ENCODE measurements at regions not wholly inside any gene's neighbourhood (a gene's known extent, or its start where the extent isn't known, plus 50 kb on each side); places are given as distances from the start of the nearest gene placed in this dataset.

DNA sequence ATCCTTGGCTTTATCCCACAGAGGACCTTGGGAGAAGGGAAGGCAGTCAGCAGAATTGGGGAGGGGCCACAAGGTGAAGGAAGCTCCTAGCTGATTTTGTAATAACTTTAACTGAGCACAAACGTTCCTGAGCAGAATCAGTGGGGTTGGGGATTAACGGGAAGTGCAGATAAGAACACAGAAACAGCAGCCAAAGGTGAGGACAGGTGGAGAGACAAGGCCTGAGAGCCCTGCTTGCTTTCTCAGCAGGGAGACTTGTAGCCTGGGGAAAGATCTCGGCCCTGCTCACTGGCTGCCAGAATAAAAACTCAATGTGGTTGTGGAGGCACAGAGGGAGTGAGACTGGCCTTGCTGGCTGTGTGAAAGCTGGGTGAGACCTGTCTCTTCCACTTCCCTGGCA lies 265.2 kb upstream of the FAT3 start:
- POLR2A ChIA-PET = no interaction called here
- dilution Hi-C loops (cut with MboI; ENCODE audit: extremely low pct_ligation_motif_present, low sequenced_read_pairs) (no loop called here), intact Hi-C loops (cut with micrococcal nuclease) (no loop called here)
- H3K36me3 ChIP-seq (ENCODE audit: control insufficient read depth in 2 of 2, extremely low read depth in 1 of 2, insufficient read depth in 2 of 2, low read length in 2 of 2) = no peaks in the 10 kb centered on the region
- H3K9me1 ChIP-seq (replicated peaks; ENCODE audit: control insufficient read depth, extremely low read depth, insufficient read depth, low read length) = no peaks in the 10 kb centered on the region
- CTCF ChIA-PET = no interaction called here
- DNase-seq (ENCODE audit: low read depth, low spot score) (no peak), FAIRE-seq (no peak)
- no peaks in the 10 kb centered on the region for H3K79me2 ChIP-seq (ENCODE audit: control insufficient read depth, insufficient read depth, low read length)
- H3K9ac ChIP-seq (replicated peaks; ENCODE audit: extremely low read depth, insufficient read depth, low read length) = no peak overlapping the region
- no peaks in the 10 kb centered on the region for H3K4me1 ChIP-seq (ENCODE audit: control insufficient read depth, extremely low read depth, insufficient read depth, low read length)
- no TSS peak for BruUV-seq (replicated peaks)
- no peak overlapping the region for H3K4me3 ChIP-seq (replicated peaks in 1 of 3; ENCODE audit: insufficient read depth in 1 of 3, low read depth in 1 of 3, low read length in 3 of 3)
- no peaks in the 10 kb centered on the region for H3K27me3 ChIP-seq (ENCODE audit: control insufficient read depth in 2 of 2, insufficient read depth in 2 of 2, low read length in 2 of 2)
- TF ChIP-seq POLR2AphosphoS5 (IDR thresholded peaks at IDR 0.05; ENCODE audit: insufficient read depth, low read depth, low read length) (no peak), FOS (IDR thresholded peaks at IDR 0.05; ENCODE audit: borderline replicate concordance, insufficient read depth, low read length) (no peak), JUN (IDR thresholded peaks at IDR 0.05; ENCODE audit: borderline replicate concordance, insufficient read depth, insufficient read length, low read depth) (no peak), CTCF (IDR thresholded peaks at IDR 0.05; ENCODE audit: extremely low read depth in 1 of 2, insufficient read depth in 1 of 2, low read depth in 1 of 2, low read length in 2 of 2) (no peak), EZH2 (IDR thresholded peaks at IDR 0.05; ENCODE audit: borderline replicate concordance, low read depth, low read length, severe bottlenecking) (no peak), GATA2 (IDR thresholded peaks at IDR 0.05; ENCODE audit: insufficient read depth, insufficient read length, low read depth, low read length) (no peak), POLR2A (IDR thresholded peaks at IDR 0.05; ENCODE audit: low read depth, low read length) (no peak), MYC (IDR thresholded peaks at IDR 0.05; ENCODE audit: low read depth, low read length) (no peak)
- TF ChIP-seq, protein P1, sequence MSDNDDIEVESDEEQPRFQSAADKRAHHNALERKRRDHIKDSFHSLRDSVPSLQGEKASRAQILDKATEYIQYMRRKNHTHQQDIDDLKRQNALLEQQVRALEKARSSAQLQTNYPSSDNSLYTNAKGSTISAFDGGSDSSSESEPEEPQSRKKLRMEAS (IDR thresholded peaks at IDR 0.05; ENCODE audit: insufficient read depth, insufficient read length) = no peak
- H3K27ac ChIP-seq (ENCODE audit: insufficient read depth, low read depth, low read length) = no peak overlapping the region
- no peaks in the 10 kb centered on the region for H3K9me3 ChIP-seq (replicated peaks; ENCODE audit: control insufficient read depth, insufficient read depth, low read length)
- no peaks in the 10 kb centered on the region for H4K20me1 ChIP-seq (replicated peaks; ENCODE audit: control insufficient read depth, extremely low read depth, insufficient read depth, low read length)
- H2AFZ ChIP-seq (ENCODE audit: low read depth, low read length) = no peak overlapping the region
- no peak overlapping the region for H3K4me2 ChIP-seq (ENCODE audit: insufficient read depth, low read length)

Data from endothelial cell of umbilical vein (primary cell).